IPS-20b (cell line): ENCODE measurements at regions not wholly inside any gene's neighbourhood (a gene's known extent, or its start where the extent isn't known, plus 50 kb on each side); places are given as distances from the start of the nearest gene placed in this dataset.
"Not testable (repeated sequence)": the region's sequence is repeated elsewhere in the genome, so short reads cannot be mapped to it uniquely, and the experiment has no call there.

Experiments used
- H3K27ac ChIP-seq: one replicate; pipeline ENCODE4 v1.5.1; 2013; ENCODE audit warnings: low read length
- H3K27me3 ChIP-seq: 2 replicates; pipeline ENCODE4 v1.6.1; 2013; ENCODE audit warnings: mild to moderate bottlenecking, low read length, inconsistent platforms; ENCODE audit not compliant: insufficient read depth
- H3K36me3 ChIP-seq: 2 replicates; pipeline ENCODE4 v1.6.1; 2013; ENCODE audit warnings: low read depth, mild to moderate bottlenecking, inconsistent platforms, low read length, moderate library complexity; ENCODE audit not compliant: insufficient read depth
- H3K4me1 ChIP-seq: 2 replicates; pipeline ENCODE4 v1.6.1; 2013; ENCODE audit warnings: mild to moderate bottlenecking, control low read depth, inconsistent platforms, low read length, moderate library complexity; ENCODE audit not compliant: insufficient read depth
- H3K4me3 ChIP-seq: 2 replicates; pipeline ENCODE4 v1.5.1; 2013; ENCODE audit warnings: mild to moderate bottlenecking, low read length, inconsistent platforms
- H3K9ac ChIP-seq: 2 replicates; pipeline ENCODE4 v1.6.1; 2013; ENCODE audit warnings: low read depth, mild to moderate bottlenecking, inconsistent platforms, low read length, moderate library complexity
- H3K9me3 ChIP-seq: 2 replicates; pipeline ENCODE4 v1.6.1; 2013; ENCODE audit warnings: mild to moderate bottlenecking, low read depth, low read length, inconsistent platforms; ENCODE audit not compliant: insufficient read depth

DNA sequence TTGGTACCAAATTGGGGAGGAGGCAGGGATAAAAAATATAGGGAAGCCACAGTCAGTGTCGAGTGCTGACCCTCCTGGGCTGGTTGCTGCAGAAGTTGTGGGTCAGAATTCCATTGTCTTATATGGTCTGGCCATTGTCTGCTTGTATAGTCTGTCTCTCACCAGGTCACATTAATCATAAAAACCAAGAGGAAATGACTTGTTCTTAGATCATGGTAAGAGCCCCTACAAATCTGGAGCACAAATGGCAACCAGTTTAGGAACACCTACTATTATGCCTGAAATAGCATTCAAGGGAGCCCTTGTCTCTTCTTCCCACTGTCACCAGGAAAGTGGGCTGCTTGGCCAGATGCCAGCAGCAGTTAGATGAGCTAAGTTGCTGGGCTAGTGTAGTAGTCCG, 119.7 kb upstream of the RMP24 start:
- no peak overlapping the region for H3K9ac ChIP-seq
- H3K27ac ChIP-seq = no peak overlapping the region
- no peaks in the 10 kb centered on the region for H3K36me3 ChIP-seq
- no peak overlapping the region for H3K4me3 ChIP-seq
- peaks cover 7% of the 10 kb centered on the region for H3K9me3 ChIP-seq
- H3K27me3 ChIP-seq = no peaks in the 10 kb centered on the region
- H3K4me1 ChIP-seq = peaks cover 35% of the 10 kb centered on the region

DNA sequence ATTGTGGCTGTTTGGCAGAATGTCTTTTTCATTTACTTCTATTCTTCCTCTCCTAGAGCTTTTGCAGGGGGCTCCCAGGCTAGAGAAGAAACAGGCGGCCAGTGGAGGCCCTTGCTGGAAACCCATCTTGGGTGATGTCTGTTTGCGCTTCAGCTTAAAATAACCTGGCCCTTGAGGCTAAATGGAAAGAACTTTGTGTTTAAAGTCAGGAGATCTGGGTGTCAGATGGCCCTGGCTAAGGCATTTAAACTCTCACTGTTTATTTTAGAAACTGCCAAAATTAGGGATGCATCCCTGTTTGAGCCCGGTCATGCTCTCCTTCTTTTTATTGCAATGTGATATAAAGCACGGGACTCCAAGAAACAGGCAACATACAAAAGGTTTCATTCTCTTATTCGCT, 118.4 kb upstream of the RMP24 start:
- H3K4me1 ChIP-seq = peaks cover 31% of the 10 kb centered on the region
- H3K27ac ChIP-seq = no peak overlapping the region
- no peaks in the 10 kb centered on the region for H3K36me3 ChIP-seq
- H3K9ac ChIP-seq = no peak overlapping the region
- H3K4me3 ChIP-seq = no peak overlapping the region
- peaks cover 7% of the 10 kb centered on the region for H3K9me3 ChIP-seq
- H3K27me3 ChIP-seq = no peaks in the 10 kb centered on the region

DNA sequence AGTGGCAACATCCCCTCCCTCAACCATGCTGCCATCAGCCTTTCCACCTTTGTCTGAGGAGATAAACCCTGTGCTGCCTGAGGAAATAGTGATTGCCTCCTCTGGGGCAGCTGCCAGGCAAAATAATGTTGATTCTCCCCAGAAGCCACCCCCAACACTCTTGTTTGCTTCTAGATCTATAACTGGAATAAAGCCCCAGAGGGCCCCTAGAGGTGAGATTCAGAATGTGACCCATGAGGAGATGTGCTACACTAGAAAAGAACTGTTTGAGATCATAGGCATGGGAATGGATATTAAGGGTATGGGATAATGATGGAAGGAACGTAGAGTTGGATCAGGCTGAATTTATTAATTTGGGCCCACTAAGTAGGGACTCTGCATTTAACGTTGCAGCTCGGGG, 116.3 kb upstream of the RMP24 start:
- no peak overlapping the region for H3K9ac ChIP-seq
- no peak overlapping the region for H3K27ac ChIP-seq
- H3K9me3 ChIP-seq = peaks cover 7% of the 10 kb centered on the region
- H3K36me3 ChIP-seq = no peaks in the 10 kb centered on the region
- peaks cover 17% of the 10 kb centered on the region; the same call in 1 of the 2 replicates for H3K4me1 ChIP-seq
- H3K27me3 ChIP-seq = no peaks in the 10 kb centered on the region
- H3K4me3 ChIP-seq = no peak overlapping the region

DNA sequence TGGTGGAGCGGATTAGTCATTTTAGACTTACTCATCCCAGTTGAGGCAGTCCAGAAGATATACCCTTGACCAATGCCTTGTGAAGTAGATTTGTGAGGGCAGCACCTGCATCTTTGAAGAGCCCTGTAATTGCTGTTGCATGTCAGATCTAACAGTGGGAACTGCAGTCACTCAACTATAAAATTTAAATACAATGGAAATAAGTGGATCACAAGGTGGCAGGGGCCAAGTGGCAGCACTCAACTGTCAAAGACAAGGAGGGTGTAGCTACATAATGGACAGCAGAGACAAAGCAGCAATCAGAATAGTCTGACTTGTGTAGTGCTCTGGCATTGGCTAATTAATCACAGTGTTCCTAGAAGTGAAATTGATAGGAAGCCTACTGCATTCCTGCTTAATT, 115.8 kb upstream of the RMP24 start:
- H3K27ac ChIP-seq, H3K9ac ChIP-seq, H3K9me3 ChIP-seq, H3K36me3 ChIP-seq, H3K4me3 ChIP-seq, H3K27me3 ChIP-seq: not testable (repeated sequence)
- peaks cover 17% of the 10 kb centered on the region for H3K4me1 ChIP-seq

DNA sequence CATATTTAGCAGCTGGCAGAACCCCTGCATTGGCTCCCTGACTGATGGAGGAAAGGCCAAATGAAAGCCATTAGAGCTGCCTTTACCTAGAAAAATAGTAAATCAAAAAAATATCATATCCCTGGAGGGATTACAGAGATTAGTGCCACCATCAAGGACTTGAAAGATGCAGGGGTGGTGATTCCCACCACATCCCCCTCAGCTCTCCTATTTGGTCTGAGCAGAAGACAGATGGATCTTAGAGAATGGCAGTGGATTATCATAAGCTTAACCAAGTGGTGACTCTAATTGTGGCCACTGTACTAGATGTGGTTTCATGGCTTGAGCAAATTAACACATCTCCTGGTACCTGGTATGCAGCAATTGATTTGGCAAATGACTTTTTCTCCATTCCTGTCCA, 114.9 kb upstream of the RMP24 start:
- H3K27me3 ChIP-seq, H3K9ac ChIP-seq: not testable (repeated sequence)

DNA sequence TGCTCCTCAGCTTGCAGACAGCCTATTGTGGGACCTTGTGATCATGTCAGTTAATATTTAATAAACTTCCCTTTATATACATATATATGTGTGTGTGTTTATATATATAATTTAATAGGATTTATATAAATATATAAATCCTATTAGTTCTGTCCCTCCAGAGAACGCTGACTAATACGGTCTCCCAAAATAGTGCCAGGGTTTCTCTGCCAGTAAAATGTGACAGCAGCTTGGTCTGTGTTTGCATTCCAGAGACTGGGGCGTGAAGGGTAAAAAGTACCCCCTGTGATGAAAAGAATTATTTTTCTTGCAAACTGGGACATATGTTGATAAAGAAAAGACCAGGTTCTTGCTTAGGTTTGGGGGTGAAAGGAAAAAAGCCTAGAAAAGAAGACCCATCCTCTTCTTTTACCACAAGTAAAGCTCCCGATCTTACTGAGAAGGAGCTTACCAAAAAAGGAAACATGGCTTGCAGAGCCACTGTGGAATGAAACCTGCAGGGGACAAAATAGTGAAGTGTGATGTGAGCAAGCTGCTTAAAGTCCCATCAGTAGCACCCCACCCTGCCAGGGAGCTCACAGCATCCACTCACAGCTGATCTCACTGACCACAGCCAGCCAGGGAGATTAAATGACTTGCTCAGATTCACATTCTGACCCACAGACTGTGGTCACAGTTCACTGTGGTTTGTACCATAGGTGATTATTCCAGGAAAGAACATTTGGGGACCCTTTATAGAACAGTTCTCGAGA, 110.9 kb upstream of the RMP24 start:
- Histone ChIP-seq H3K36me3 (no peaks in the 10 kb centered on the region), H3K27me3 (no peaks in the 10 kb centered on the region), H3K9me3 (peaks cover 5% of the 10 kb centered on the region), H3K27ac (no peak overlapping the region), H3K4me1 (peaks cover 14% of the 10 kb centered on the region), H3K9ac (peak overlapping the region; percentile 42; the same call in 1 of the 2 replicates), H3K4me3 (no peak overlapping the region)

More for the DNA sequence above, 114.9 kb upstream of the RMP24 start:
- H3K9me3 ChIP-seq, H3K4me3 ChIP-seq, H3K36me3 ChIP-seq, H3K27ac ChIP-seq: not testable (repeated sequence)
- H3K4me1 ChIP-seq = peaks cover 17% of the 10 kb centered on the region

DNA sequence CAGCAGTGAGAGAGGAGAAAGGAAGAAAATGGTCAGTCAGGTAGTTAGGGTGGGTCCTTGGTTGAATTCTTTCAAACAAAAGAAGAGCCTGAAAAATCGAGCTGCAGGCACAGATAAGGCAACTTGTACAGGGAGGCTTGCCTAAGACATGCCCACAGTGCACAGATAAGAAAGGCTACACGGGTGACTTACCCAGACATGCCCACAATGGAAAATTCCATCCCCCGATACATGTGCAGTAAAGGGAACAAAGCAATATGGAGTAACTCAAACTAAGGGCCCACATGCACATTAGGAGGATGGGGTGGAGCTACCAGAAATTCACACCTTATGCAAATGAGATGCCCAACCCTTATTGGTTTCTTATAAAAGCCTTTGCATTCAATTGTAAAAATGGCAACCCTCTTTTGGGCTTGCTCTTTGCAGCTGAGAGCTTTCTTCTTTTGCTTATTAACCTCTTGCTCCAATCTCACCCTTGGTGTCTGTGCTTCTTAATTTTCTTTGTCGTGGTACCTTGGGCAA, 110.3 kb upstream of the RMP24 start:
- H3K9ac ChIP-seq = peak overlapping the region; percentile 42; the same call in 1 of the 2 replicates
- peaks cover under 1% of the 10 kb centered on the region; the same call in 1 of the 2 replicates for H3K9me3 ChIP-seq
- H3K4me1 ChIP-seq = peaks cover 14% of the 10 kb centered on the region
- no peak overlapping the region for H3K4me3 ChIP-seq
- H3K36me3 ChIP-seq = no peaks in the 10 kb centered on the region
- no peaks in the 10 kb centered on the region for H3K27me3 ChIP-seq
- H3K27ac ChIP-seq = no peak overlapping the region

DNA sequence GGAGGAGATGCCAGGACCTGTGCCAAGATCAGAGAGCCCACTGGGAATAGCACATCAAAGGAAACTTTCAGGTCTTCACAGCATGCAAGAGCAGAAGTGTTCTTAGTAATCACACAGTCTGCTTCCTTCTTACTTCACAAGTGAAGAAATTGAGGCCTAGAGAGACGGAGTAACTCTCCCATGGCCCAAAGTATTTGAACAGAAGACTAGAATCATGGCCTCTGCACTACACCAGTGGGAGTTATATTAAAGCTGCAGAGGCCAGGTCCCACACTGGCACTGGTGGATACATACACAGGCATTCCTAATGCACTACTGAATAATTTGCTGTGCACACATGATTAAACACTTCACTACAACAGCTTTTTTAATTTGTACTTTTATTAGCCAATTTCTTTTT, 107.6 kb upstream of the RMP24 start:
- H3K9me3 ChIP-seq = no peaks in the 10 kb centered on the region
- H3K27me3 ChIP-seq = no peaks in the 10 kb centered on the region
- no peak overlapping the region for H3K9ac ChIP-seq
- H3K27ac ChIP-seq = no peak overlapping the region
- no peaks in the 10 kb centered on the region for H3K36me3 ChIP-seq
- H3K4me1 ChIP-seq = peaks cover 14% of the 10 kb centered on the region
- H3K4me3 ChIP-seq = no peak overlapping the region

DNA sequence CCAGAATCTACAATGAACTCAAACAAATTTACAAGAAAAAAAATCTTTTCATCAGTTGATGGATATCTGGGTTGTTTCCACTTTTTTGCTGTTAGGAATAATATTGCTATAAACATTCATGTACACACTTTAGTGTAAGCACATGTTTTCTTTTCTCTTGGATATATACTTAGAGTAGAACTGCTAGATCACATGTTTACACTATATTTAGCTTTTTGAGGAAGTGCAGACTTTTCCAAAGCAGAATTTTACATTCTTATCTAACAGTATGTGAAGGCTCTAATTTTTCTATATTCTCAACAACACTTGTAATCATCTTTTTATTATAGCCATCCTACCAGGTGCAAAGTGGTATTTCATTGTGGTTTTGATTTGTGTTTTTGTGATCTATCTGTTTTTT, 103.6 kb upstream of the RMP24 start:
- Histone ChIP-seq H3K27ac (no peak overlapping the region), H3K36me3 (no peaks in the 10 kb centered on the region), H3K27me3 (no peaks in the 10 kb centered on the region), H3K9me3 (no peaks in the 10 kb centered on the region), H3K4me1 (no peaks in the 10 kb centered on the region), H3K4me3 (no peak overlapping the region), H3K9ac (no peak overlapping the region)

DNA sequence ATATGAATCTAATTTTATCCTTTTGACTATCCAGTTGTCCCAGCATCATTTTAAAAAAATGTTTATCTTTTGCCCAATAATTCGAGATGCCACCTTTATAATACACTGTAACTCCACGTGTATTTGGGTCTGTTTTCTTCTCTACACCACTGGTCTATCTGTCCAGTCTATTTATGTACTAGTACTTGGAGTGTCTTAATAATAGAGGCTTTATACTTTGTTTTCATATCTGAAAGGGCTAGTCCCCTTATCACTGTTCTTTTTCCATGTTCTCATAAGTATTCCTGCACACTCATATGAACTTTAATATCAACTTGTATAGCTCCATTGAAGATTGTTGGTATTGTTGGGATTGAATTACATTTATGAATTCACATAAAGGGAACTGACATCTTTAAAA, 101.1 kb upstream of the RMP24 start:
- Histone ChIP-seq H3K27ac (no peak overlapping the region), H3K36me3 (no peaks in the 10 kb centered on the region), H3K4me1 (no peaks in the 10 kb centered on the region), H3K4me3 (no peak overlapping the region), H3K9me3 (no peaks in the 10 kb centered on the region), H3K9ac (no peak overlapping the region), H3K27me3 (no peaks in the 10 kb centered on the region)

DNA sequence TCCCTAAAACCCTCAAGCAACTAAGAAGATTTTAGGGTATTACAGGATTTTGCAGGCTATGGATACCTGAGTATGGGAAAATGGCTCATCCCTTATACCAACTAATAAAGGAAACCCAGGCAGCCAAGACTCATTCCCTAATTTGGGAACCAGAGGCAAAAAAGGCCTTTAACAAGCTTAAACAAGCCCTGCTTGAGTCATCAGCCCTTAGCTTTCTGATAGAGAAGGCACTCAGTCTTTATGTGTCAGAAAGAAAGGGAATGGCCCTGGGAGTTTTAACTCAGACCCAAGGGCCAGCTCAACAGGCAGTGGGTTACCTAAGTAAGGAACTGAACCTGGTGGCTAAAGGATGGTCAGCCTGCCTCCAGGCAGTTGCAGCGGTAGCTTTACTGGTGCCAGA, 96.9 kb upstream of the RMP24 start:
- no peaks in the 10 kb centered on the region for H3K27me3 ChIP-seq
- no peak overlapping the region for H3K9ac ChIP-seq
- H3K36me3 ChIP-seq = no peaks in the 10 kb centered on the region
- H3K4me1 ChIP-seq = no peaks in the 10 kb centered on the region
- no peak overlapping the region for H3K4me3 ChIP-seq
- no peaks in the 10 kb centered on the region for H3K9me3 ChIP-seq
- H3K27ac ChIP-seq = no peak overlapping the region

DNA sequence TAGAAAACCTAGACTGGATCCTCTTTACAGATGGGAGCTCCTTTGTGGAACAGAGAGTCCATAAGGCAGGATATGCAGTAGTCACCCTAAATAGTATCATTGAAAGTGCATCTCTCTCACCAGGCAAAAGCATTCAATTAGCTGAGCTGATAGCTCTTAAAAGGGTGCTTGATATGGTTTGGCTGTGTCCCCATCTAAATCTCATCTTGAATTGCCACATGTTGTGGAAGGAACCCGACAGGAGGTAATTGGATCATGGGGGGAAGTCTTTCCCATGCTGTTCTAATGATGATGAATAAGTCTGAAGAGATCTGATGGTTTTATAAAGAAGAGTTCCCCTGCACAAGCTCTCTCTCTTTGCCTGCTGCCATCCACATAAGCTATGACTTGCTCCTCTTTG, 96.2 kb upstream of the RMP24 start:
- no peak overlapping the region for H3K27ac ChIP-seq
- no peaks in the 10 kb centered on the region for H3K9me3 ChIP-seq
- H3K27me3 ChIP-seq = no peaks in the 10 kb centered on the region

More for the DNA sequence above, 96.2 kb upstream of the RMP24 start:
- H3K4me3 ChIP-seq = no peak overlapping the region
- no peaks in the 10 kb centered on the region for H3K36me3 ChIP-seq
- no peaks in the 10 kb centered on the region for H3K4me1 ChIP-seq
- H3K9ac ChIP-seq = no peak overlapping the region
